Breast epithelium (tissue), 4 donors: ENCODE measurements at regions not wholly inside any gene's neighbourhood (a gene's known extent, or its start where the extent isn't known, plus 50 kb on each side); places are given as distances from the start of the nearest gene placed in this dataset.

Source experiments
- DNase-seq, 2 donors: peaks; one replicate each; pipeline ENCODE4 v3.0.0-alpha.2; 2019; ENCODE audit warnings: low spot score in 2 of 2
- H3K27ac ChIP-seq, 2 donors: fragments of 200-600 bp; sonication (generic) in 1 of 2; one replicate each; pipeline ENCODE4 v1.5.1; 2016 to 2019; ENCODE audit warnings: mild to moderate bottlenecking in 1 of 2
- H3K27me3 ChIP-seq, 2 donors: fragments of 200-600 bp; sonication (generic) in 1 of 2; one replicate each; pipeline versions ENCODE4 v1.5.1 to v1.6.0; 2017 to 2019; ENCODE audit warnings: control low read depth in 1 of 2, mild to moderate bottlenecking in 1 of 2
- H3K36me3 ChIP-seq: fragments of 200-600 bp; one replicate; pipeline ENCODE4 v1.5.1; 2019
- H3K4me1 ChIP-seq, 2 donors: fragments of 200-600 bp; sonication (generic); one replicate each; pipeline ENCODE4 v1.5.1; 2016 to 2019; ENCODE audit warnings: control low read depth in 1 of 2
- H3K4me3 ChIP-seq, 3 donors: fragments of 200-600 bp; sonication (generic); 1 replicate in 2 of 3; 2 replicates in 1 of 3; pipeline ENCODE4 v1.5.1; 2016 to 2019; ENCODE audit warnings: mild to moderate bottlenecking in 3 of 3, moderate library complexity in 2 of 3
- H3K9me3 ChIP-seq, 2 donors: fragments of 200-600 bp; sonication (generic) in 1 of 2; one replicate each; pipeline ENCODE4 v1.5.1; 2016 to 2019; ENCODE audit warnings: control low read depth in 1 of 2
- POLR2A ChIP-seq: fragments of 450-650 bp; IDR thresholded peaks from one replicate; pipeline ENCODE4 v1.6.1; 2016; ENCODE audit warnings: antibody characterized with exemption, mild to moderate bottlenecking, moderate library complexity
- POLR2AphosphoS5 ChIP-seq, 3 donors: sonication (generic); formaldehyde crosslinking; IDR thresholded peaks; one replicate each; pipeline ENCODE4 v1.6.1; 2017; ENCODE audit warnings: antibody characterized with exemption in 3 of 3
- intact Hi-C: fragments of 100-400 bp; cut with DNase I; formaldehyde crosslinking; loops from one replicate; pipeline ENCODE4 v1.15.1; 2023; ENCODE audit warnings: low total_unique reads
- TF ChIP-seq, protein P1 (sequence below), 3 donors: fragments of 450-650 bp; IDR thresholded peaks; one replicate each; pipeline ENCODE4 v1.5.1; 2016 to 2017; ENCODE audit warnings: antibody characterized with exemption in 3 of 3, mild to moderate bottlenecking in 3 of 3, moderate library complexity in 3 of 3

DNA sequence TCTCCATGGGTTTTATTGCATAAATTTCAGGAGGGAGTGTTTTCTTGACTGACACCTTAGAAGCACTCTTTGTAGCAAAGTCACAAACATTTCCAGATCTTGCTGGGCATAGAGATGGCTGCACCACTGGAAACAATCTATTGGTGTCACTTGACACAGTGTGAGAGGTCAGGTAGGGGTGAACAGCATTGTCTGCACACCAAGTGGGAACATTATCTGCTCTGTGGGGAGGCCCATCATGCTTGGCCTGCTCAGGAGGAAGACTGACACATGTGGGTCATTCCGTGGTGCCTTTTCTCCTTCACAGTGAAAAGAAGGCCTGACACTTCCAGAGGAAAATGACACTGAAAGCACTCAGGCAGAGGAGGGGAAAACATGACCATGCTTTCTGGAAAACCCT is 149.9 kb upstream of the GALNT15 start:
- intact Hi-C loops = no loop called here
- TF ChIP-seq POLR2A = no peak
- TF ChIP-seq POLR2AphosphoS5 (IDR thresholded peaks at IDR 0.05) = no peak
- TF ChIP-seq, protein P1, sequence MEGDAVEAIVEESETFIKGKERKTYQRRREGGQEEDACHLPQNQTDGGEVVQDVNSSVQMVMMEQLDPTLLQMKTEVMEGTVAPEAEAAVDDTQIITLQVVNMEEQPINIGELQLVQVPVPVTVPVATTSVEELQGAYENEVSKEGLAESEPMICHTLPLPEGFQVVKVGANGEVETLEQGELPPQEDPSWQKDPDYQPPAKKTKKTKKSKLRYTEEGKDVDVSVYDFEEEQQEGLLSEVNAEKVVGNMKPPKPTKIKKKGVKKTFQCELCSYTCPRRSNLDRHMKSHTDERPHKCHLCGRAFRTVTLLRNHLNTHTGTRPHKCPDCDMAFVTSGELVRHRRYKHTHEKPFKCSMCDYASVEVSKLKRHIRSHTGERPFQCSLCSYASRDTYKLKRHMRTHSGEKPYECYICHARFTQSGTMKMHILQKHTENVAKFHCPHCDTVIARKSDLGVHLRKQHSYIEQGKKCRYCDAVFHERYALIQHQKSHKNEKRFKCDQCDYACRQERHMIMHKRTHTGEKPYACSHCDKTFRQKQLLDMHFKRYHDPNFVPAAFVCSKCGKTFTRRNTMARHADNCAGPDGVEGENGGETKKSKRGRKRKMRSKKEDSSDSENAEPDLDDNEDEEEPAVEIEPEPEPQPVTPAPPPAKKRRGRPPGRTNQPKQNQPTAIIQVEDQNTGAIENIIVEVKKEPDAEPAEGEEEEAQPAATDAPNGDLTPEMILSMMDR (IDR thresholded peaks at IDR 0.05) = no peak
- Histone ChIP-seq H3K27me3 (no peaks in the 10 kb centered on the region), H3K36me3 (no peaks in the 10 kb centered on the region), H3K4me3 (no peak overlapping the region), H3K27ac (no peak overlapping the region), H3K9me3 (no peaks in the 10 kb centered on the region), H3K4me1 (no peaks in the 10 kb centered on the region)
- no peak for DNase-seq

GRCh38 chr3:16026753-16027152 is 147.7 kb upstream of the GALNT15 start:
- Histone ChIP-seq H3K27ac (no peak overlapping the region), H3K9me3 (no peaks in the 10 kb centered on the region), H3K27me3 (no peaks in the 10 kb centered on the region), H3K36me3 (no peaks in the 10 kb centered on the region), H3K4me1 (no peaks in the 10 kb centered on the region), H3K4me3 (no peak overlapping the region)
- no peak for DNase-seq
- intact Hi-C loops = no loop called here
- TF ChIP-seq POLR2AphosphoS5 (IDR thresholded peaks at IDR 0.05) = no peak
- TF ChIP-seq POLR2A = no peak
- TF ChIP-seq, protein P1 (IDR thresholded peaks at IDR 0.05) = no peak

- H3K36me3 ChIP-seq = no peaks in the 10 kb centered on the region
- intact Hi-C loops = no loop called here
- no peaks in the 10 kb centered on the region for H3K27me3 ChIP-seq
- no peak overlapping the region for H3K27ac ChIP-seq
- DNase-seq = no peak
- H3K4me3 ChIP-seq = no peak overlapping the region
- TF ChIP-seq POLR2A (no peak), POLR2AphosphoS5 (IDR thresholded peaks at IDR 0.05) (no peak)
- TF ChIP-seq, protein P1 (IDR thresholded peaks at IDR 0.05) = no peak
- no peaks in the 10 kb centered on the region for H3K4me1 ChIP-seq
- no peaks in the 10 kb centered on the region for H3K9me3 ChIP-seq
Measured at GRCh38 chr3:16028604-16029003, 145.9 kb upstream of the GALNT15 start.

- TF ChIP-seq POLR2A (no peak), POLR2AphosphoS5 (IDR thresholded peaks at IDR 0.05) (no peak)
- TF ChIP-seq, protein P1 (IDR thresholded peaks at IDR 0.05) = no peak
- Histone ChIP-seq H3K4me3 (no peak overlapping the region), H3K27me3 (no peaks in the 10 kb centered on the region), H3K9me3 (no peaks in the 10 kb centered on the region), H3K27ac (no peak overlapping the region), H3K36me3 (no peaks in the 10 kb centered on the region), H3K4me1 (no peaks in the 10 kb centered on the region)
- intact Hi-C loops = loop anchor here (5.0 kb wide), 1 partner anchor 637 kb away; no protein-coding TSS in a partner anchor
- DNase-seq = no peak
Measured at GRCh38 chr3:16030342-16030741, 144.1 kb upstream of the GALNT15 start.

- Histone ChIP-seq H3K4me3 (no peak overlapping the region), H3K36me3 (no peaks in the 10 kb centered on the region), H3K9me3 (no peaks in the 10 kb centered on the region), H3K27me3 (no peaks in the 10 kb centered on the region), H3K4me1 (no peaks in the 10 kb centered on the region), H3K27ac (no peak overlapping the region)
- DNase-seq = no peak
- intact Hi-C loops = loop anchor here (5.0 kb wide), 1 partner anchor 636 kb away; no protein-coding TSS in a partner anchor
- TF ChIP-seq, protein P1 (IDR thresholded peaks at IDR 0.05) = no peak
- TF ChIP-seq POLR2AphosphoS5 (IDR thresholded peaks at IDR 0.05) (no peak), POLR2A (no peak)
Measured at GRCh38 chr3:16031434-16031833, 143.0 kb upstream of the GALNT15 start.
